ENCODE measurements at regions not wholly inside any gene's neighbourhood (a gene's known extent, or its start where the extent isn't known, plus 50 kb on each side); places are given as distances from the start of the nearest gene placed in this dataset.

DNA sequence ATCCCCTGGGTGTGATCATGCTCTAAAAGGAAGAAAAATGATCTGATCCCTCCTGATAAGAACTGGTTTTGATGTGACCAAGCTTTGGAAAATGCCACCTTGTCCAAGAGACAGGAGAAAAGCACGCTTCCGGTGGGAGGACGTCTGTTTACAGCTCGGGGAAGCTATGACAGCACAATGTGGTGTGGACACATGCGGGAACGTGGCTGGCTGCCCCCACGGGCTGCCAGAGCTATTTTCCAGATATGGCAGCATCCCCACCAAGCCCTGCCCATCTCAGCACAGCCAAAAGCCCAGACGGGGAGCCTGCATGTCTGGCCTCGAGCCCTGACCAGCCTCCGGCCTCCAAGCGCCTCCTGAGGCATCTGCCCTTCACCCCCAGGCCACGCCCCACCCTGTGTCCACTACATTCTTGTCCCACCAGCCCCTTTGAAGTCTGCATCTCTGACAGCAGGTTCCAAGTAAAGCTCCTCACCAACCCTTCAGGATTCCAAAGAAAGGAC is 63.2 kb upstream of the HRH1 start:
- FAIRE-seq, result no peak
- no peaks in the 10 kb centered on the region for H4K20me1 ChIP-seq (ENCODE audit: control insufficient read depth, extremely low read depth, insufficient read depth, low read length)
- TF ChIP-seq EZH2 (IDR thresholded peaks at IDR 0.05; ENCODE audit: low read length), result no peak
- TF ChIP-seq, protein P1, sequence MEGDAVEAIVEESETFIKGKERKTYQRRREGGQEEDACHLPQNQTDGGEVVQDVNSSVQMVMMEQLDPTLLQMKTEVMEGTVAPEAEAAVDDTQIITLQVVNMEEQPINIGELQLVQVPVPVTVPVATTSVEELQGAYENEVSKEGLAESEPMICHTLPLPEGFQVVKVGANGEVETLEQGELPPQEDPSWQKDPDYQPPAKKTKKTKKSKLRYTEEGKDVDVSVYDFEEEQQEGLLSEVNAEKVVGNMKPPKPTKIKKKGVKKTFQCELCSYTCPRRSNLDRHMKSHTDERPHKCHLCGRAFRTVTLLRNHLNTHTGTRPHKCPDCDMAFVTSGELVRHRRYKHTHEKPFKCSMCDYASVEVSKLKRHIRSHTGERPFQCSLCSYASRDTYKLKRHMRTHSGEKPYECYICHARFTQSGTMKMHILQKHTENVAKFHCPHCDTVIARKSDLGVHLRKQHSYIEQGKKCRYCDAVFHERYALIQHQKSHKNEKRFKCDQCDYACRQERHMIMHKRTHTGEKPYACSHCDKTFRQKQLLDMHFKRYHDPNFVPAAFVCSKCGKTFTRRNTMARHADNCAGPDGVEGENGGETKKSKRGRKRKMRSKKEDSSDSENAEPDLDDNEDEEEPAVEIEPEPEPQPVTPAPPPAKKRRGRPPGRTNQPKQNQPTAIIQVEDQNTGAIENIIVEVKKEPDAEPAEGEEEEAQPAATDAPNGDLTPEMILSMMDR (optimal IDR thresholded peaks at IDR 0.05 in 1 of 3, IDR thresholded peaks at IDR 0.05 in 1 of 3, conservative IDR thresholded peaks at IDR 0.05 in 1 of 3; ENCODE audit: extremely low read depth in 1 of 3, insufficient read depth in 2 of 3, low read length in 3 of 3), result no peak
- H3K9me1 ChIP-seq (ENCODE audit: control insufficient read depth, extremely low read depth, insufficient read depth, low read length), result no peaks in the 10 kb centered on the region
- no peak overlapping the region for H3K27ac ChIP-seq (ENCODE audit: control insufficient read depth, insufficient read depth, low read length)
- H3K36me3 ChIP-seq (ENCODE audit: control insufficient read depth in 2 of 2, extremely low read depth in 1 of 2, insufficient read depth in 2 of 2, low read length in 2 of 2), result no peaks in the 10 kb centered on the region
- no peak for DNase-seq (ENCODE audit: low read depth, low spot score)
- H3K27me3 ChIP-seq (ENCODE audit: control insufficient read depth, extremely low read depth, insufficient read depth, low read length), result no peaks in the 10 kb centered on the region
- H3K9ac ChIP-seq (ENCODE audit: control insufficient read depth, extremely low read depth, insufficient read depth, low read length), result no peak overlapping the region
- no peak overlapping the region for H3K4me3 ChIP-seq (ENCODE audit: control insufficient read depth in 2 of 3, extremely low read depth in 1 of 3, insufficient read depth in 2 of 3, low read depth in 1 of 3, low read length in 3 of 3)
- dilution Hi-C loops (cut with MboI; ENCODE audit: extremely low pct_ligation_motif_present, low sequenced_read_pairs), result no loop called here
- H3K4me1 ChIP-seq (ENCODE audit: control insufficient read depth, extremely low read depth, insufficient read depth, low read length), result peaks cover 20% of the 10 kb centered on the region
- no peaks in the 10 kb centered on the region for H3K79me2 ChIP-seq (ENCODE audit: control insufficient read depth, insufficient read depth, low read length)
- H2AFZ ChIP-seq (ENCODE audit: control insufficient read depth, low read length), result peak overlapping the region; percentile 69
- H3K4me2 ChIP-seq (ENCODE audit: control insufficient read depth, extremely low read depth, insufficient read depth, low read depth, low read length), result no peak overlapping the region
- no peaks in the 10 kb centered on the region for H3K9me3 ChIP-seq (ENCODE audit: control insufficient read depth, low read depth, low read length)

DNA sequence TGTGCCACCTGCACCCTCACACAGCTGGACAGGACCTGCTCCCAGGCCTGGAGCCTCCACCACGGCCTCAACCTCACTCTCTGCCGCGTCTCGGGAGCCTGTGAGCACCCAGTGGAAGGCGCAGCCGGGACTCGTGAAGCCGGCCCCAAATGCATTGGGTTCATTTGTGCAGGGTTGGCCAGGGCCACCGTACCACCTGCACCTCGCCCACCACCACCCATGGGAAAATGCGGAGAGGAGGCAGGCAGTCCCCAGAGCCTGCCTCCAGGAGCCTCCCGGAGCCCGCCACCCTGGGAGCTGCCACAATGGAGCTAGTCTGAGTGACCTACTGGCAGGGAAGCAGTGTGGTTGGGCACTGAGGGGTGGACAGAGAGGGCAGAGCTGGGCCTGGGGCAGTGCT is 62.5 kb upstream of the HRH1 start:
- Histone ChIP-seq H3K27me3 (ENCODE audit: control insufficient read depth, extremely low read depth, insufficient read depth, low read length) (no peaks in the 10 kb centered on the region), H3K4me3 (ENCODE audit: control insufficient read depth in 2 of 3, extremely low read depth in 1 of 3, insufficient read depth in 2 of 3, low read depth in 1 of 3, low read length in 3 of 3) (no peak overlapping the region), H3K27ac (ENCODE audit: control insufficient read depth, insufficient read depth, low read length) (no peak overlapping the region), H3K9me3 (ENCODE audit: control insufficient read depth, low read depth, low read length) (no peaks in the 10 kb centered on the region), H3K79me2 (ENCODE audit: control insufficient read depth, insufficient read depth, low read length) (no peaks in the 10 kb centered on the region), H3K9me1 (ENCODE audit: control insufficient read depth, extremely low read depth, insufficient read depth, low read length) (no peaks in the 10 kb centered on the region), H3K4me2 (ENCODE audit: control insufficient read depth, extremely low read depth, insufficient read depth, low read depth, low read length) (peak overlapping the region; percentile 35), H3K36me3 (ENCODE audit: control insufficient read depth in 2 of 2, extremely low read depth in 1 of 2, insufficient read depth in 2 of 2, low read length in 2 of 2) (no peaks in the 10 kb centered on the region), H3K9ac (ENCODE audit: control insufficient read depth, extremely low read depth, insufficient read depth, low read length) (no peak overlapping the region), H3K4me1 (ENCODE audit: control insufficient read depth, extremely low read depth, insufficient read depth, low read length) (peaks cover 26% of the 10 kb centered on the region), H4K20me1 (ENCODE audit: control insufficient read depth, extremely low read depth, insufficient read depth, low read length) (no peaks in the 10 kb centered on the region), H2AFZ (ENCODE audit: control insufficient read depth, low read length) (peak overlapping the region; percentile 62)
- dilution Hi-C loops (cut with MboI; ENCODE audit: extremely low pct_ligation_motif_present, low sequenced_read_pairs), result no loop called here
- DNase-seq (ENCODE audit: low read depth, low spot score) (no peak), FAIRE-seq (no peak)
- TF ChIP-seq, protein P1 (optimal IDR thresholded peaks at IDR 0.05 in 1 of 3, IDR thresholded peaks at IDR 0.05 in 1 of 3, conservative IDR thresholded peaks at IDR 0.05 in 1 of 3; ENCODE audit: extremely low read depth in 1 of 3, insufficient read depth in 2 of 3, low read length in 3 of 3), result no peak
- no peak for TF ChIP-seq EZH2 (IDR thresholded peaks at IDR 0.05; ENCODE audit: low read length)
